Stimulated activated CD4-positive, alpha-beta T cell treated with anti-CD3 and anti-CD28 coated beads, Interleukin-12 subunit alpha, Interleukin-12 subunit beta, amount 100 ng/mL, for 24 hours (primary cell): ENCODE measurements at regions not wholly inside any gene's neighbourhood (a gene's known extent, or its start where the extent isn't known, plus 50 kb on each side); places are given as distances from the start of the nearest gene placed in this dataset.
"Not testable (repeated sequence)": the region's sequence is repeated elsewhere in the genome, so short reads cannot be mapped to it uniquely, and the experiment has no call there.

Experiments used
- DNase-seq, 2 experiments: peaks; one replicate each; pipeline ENCODE4 v3.0.0-alpha.2; 2020; ENCODE audit warnings: low read depth in 2 of 2

- DNase-seq: no peak
Observed at GRCh38 chr9:97179616-97180015, 127.8 kb upstream of the CCDC180 start.

- no peak for DNase-seq
Observed at GRCh38 chr9:97176206-97176605, 131.3 kb upstream of the CCDC180 start.

GRCh38 chr9:97168174-97168573 lies 129.2 kb upstream of the CTSV start:
- DNase-seq: not testable (repeated sequence)

- DNase-seq: not testable (repeated sequence)
Observed at GRCh38 chr9:97166496-97167138, 127.7 kb upstream of the CTSV start.

- no peak for DNase-seq
Observed at GRCh38 chr9:97160255-97160654, 121.3 kb upstream of the CTSV start.

GRCh38 chr9:97158722-97159121 lies 119.8 kb upstream of the CTSV start:
- DNase-seq: not testable (repeated sequence)

- not testable (repeated sequence) for DNase-seq
Observed at GRCh38 chr9:97155441-97155840, 116.5 kb upstream of the CTSV start.

GRCh38 chr9:97153967-97154366 lies 115.0 kb upstream of the CTSV start:
- no peak for DNase-seq

- DNase-seq: not testable (repeated sequence)
Observed at GRCh38 chr9:97153160-97153559, 114.2 kb upstream of the CTSV start.

GRCh38 chr9:97150471-97150870 lies 111.5 kb upstream of the CTSV start:
- DNase-seq: not testable (repeated sequence)

- DNase-seq: not testable (repeated sequence)
Observed at GRCh38 chr9:97148428-97148827, 109.5 kb upstream of the CTSV start.

- not testable (repeated sequence) for DNase-seq
Observed at GRCh38 chr9:97145680-97146079, 106.7 kb upstream of the CTSV start.

- DNase-seq: no peak
Observed at GRCh38 chr9:97140566-97140965, 101.6 kb upstream of the CTSV start.

- no peak for DNase-seq
Observed at GRCh38 chr9:97136421-97136820, 97.5 kb upstream of the CTSV start.

GRCh38 chr9:97133966-97134365 lies 95.0 kb upstream of the CTSV start:
- DNase-seq: not testable (repeated sequence)

- DNase-seq: no peak
Observed at GRCh38 chr9:97132865-97133264, 93.9 kb upstream of the CTSV start.

- DNase-seq: not testable (repeated sequence)
Observed at GRCh38 chr9:97130864-97131263, 91.9 kb upstream of the CTSV start.

- DNase-seq: not testable (repeated sequence)
Observed at GRCh38 chr9:97130387-97130786, 91.4 kb upstream of the CTSV start.

GRCh38 chr9:97128919-97129318 lies 90.0 kb upstream of the CTSV start:
- no peak for DNase-seq

GRCh38 chr9:97124256-97124655 lies 85.3 kb upstream of the CTSV start:
- DNase-seq: no peak

- no peak for DNase-seq
Observed at GRCh38 chr9:97110696-97111095, 71.8 kb upstream of the CTSV start.

GRCh38 chr9:97109194-97109811 lies 70.4 kb upstream of the CTSV start:
- DNase-seq: peak in 1 of 2 experiments; percentile 19

GRCh38 chr9:97105220-97105619 lies 66.3 kb upstream of the CTSV start:
- DNase-seq: not testable (repeated sequence)
